OCI-LY3 (cell line): ENCODE measurements at regions not wholly inside any gene's neighbourhood (a gene's known extent, or its start where the extent isn't known, plus 50 kb on each side); places are given as distances from the start of the nearest gene placed in this dataset.

ENCODE experiments used
- H2AFZ ChIP-seq: fragments of 200-600, 300-600 bp; shearing (Covaris generic); 2 replicates; pipeline ENCODE4 v1.6.0; 2014; ENCODE audit warnings: antibody characterized with exemption, low read depth, low read length
- H3K27ac ChIP-seq: fragments of 200-600, 300-600 bp; sonication (generic); 2 replicates; pipeline ENCODE4 v1.5.1; 2014; ENCODE audit warnings: mild to moderate bottlenecking, low read length, moderate library complexity, mixed read lengths
- H3K27me3 ChIP-seq: fragments of 200-600, 300-600 bp; sonication (generic); 2 replicates; pipeline ENCODE4 v1.6.1; 2014; ENCODE audit warnings: low read depth, low read length, mixed read lengths
- H3K36me3 ChIP-seq: fragments of 200-600, 300-600 bp; sonication (generic); replicated peaks from 2 replicates; pipeline ENCODE3; 2014; ENCODE audit warnings: low read depth, low read length, mixed read lengths
- H3K4me1 ChIP-seq: fragments of 300-600, 200-600 bp; sonication (generic); 2 replicates; pipeline ENCODE4 v1.6.1; 2014; ENCODE audit warnings: low read length, mixed read lengths
- H3K4me2 ChIP-seq: fragments of 200-600, 300-600 bp; sonication (generic); 2 replicates; pipeline ENCODE4 v1.6.1; 2014; ENCODE audit warnings: low read length, mixed read lengths
- H3K4me3 ChIP-seq: fragments of 300-600, 200-600 bp; sonication (generic); 2 replicates; pipeline ENCODE4 v1.5.1; 2014; ENCODE audit warnings: antibody characterized with exemption, mild to moderate bottlenecking, low read length, moderate library complexity
- H3K79me2 ChIP-seq: fragments of 300-600, 200-600 bp; shearing (Covaris generic); 2 replicates; pipeline ENCODE4 v1.6.1; 2014; ENCODE audit warnings: mild to moderate bottlenecking, low read length, mixed read lengths
- H3K9ac ChIP-seq: fragments of 300-600, 200-600 bp; shearing (Covaris generic); 2 replicates; pipeline ENCODE4 v1.6.0; 2014; ENCODE audit warnings: mild to moderate bottlenecking, low read length, moderate library complexity
- H3K9me3 ChIP-seq: fragments of 200-600, 300-600 bp; shearing (Covaris generic); 2 replicates; pipeline ENCODE4 v1.6.1; 2014; ENCODE audit warnings: low read length, mixed read lengths; ENCODE audit not compliant: insufficient read depth
- H4K20me1 ChIP-seq: fragments of 200-600, 300-600 bp; sonication (generic); 2 replicates; pipeline ENCODE4 v1.6.1; 2016; ENCODE audit warnings: low read length, mixed read lengths; ENCODE audit not compliant: insufficient read depth
- EZH2phosphoT487 ChIP-seq: fragments of 200-600 bp; shearing (Covaris generic); IDR thresholded peaks from 2 replicates; pipeline ENCODE4 v1.6.1; 2018; ENCODE audit warnings: antibody characterized with exemption, mixed run types, low read depth
- TF ChIP-seq, protein P1 (sequence below): fragments of 200-600, 300-600 bp; sonication (generic); IDR thresholded peaks from 2 replicates; pipeline ENCODE4 v1.5.1; 2014; ENCODE audit warnings: antibody characterized with exemption, low read length, low read depth

DNA sequence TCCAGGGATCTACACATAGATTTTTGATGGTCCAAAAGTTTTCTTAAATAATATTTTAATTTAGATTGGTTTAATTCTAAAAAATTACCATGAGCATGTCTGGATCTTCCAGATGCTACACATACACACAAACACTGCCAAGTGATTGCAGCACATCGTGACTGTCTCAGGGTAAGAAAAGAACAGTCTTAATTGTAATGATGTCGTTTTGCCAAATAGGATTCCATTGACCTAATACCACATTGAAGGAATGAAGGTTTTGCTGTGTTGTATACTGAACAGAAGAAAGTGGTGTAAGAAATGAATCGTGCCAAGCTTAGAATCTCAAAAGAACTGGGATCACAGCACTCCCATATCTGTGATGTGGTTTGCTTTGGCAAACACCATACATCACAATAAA lies 633.3 kb upstream of the CAMK1G start:
- H4K20me1 ChIP-seq, result no peaks in the 10 kb centered on the region
- H3K36me3 ChIP-seq, result no peaks in the 10 kb centered on the region
- H3K4me1 ChIP-seq, result no peaks in the 10 kb centered on the region
- no peak for TF ChIP-seq EZH2phosphoT487
- TF ChIP-seq, protein P1, sequence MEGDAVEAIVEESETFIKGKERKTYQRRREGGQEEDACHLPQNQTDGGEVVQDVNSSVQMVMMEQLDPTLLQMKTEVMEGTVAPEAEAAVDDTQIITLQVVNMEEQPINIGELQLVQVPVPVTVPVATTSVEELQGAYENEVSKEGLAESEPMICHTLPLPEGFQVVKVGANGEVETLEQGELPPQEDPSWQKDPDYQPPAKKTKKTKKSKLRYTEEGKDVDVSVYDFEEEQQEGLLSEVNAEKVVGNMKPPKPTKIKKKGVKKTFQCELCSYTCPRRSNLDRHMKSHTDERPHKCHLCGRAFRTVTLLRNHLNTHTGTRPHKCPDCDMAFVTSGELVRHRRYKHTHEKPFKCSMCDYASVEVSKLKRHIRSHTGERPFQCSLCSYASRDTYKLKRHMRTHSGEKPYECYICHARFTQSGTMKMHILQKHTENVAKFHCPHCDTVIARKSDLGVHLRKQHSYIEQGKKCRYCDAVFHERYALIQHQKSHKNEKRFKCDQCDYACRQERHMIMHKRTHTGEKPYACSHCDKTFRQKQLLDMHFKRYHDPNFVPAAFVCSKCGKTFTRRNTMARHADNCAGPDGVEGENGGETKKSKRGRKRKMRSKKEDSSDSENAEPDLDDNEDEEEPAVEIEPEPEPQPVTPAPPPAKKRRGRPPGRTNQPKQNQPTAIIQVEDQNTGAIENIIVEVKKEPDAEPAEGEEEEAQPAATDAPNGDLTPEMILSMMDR, result no peak
- H3K4me3 ChIP-seq, result no peak overlapping the region
- H3K4me2 ChIP-seq, result no peak overlapping the region
- H3K9ac ChIP-seq, result no peak overlapping the region
- H3K79me2 ChIP-seq, result no peaks in the 10 kb centered on the region
- peaks cover 10% of the 10 kb centered on the region; the same call in 1 of the 2 replicates for H3K27me3 ChIP-seq
- no peak overlapping the region for H2AFZ ChIP-seq
- no peak overlapping the region for H3K27ac ChIP-seq
- no peaks in the 10 kb centered on the region for H3K9me3 ChIP-seq

DNA sequence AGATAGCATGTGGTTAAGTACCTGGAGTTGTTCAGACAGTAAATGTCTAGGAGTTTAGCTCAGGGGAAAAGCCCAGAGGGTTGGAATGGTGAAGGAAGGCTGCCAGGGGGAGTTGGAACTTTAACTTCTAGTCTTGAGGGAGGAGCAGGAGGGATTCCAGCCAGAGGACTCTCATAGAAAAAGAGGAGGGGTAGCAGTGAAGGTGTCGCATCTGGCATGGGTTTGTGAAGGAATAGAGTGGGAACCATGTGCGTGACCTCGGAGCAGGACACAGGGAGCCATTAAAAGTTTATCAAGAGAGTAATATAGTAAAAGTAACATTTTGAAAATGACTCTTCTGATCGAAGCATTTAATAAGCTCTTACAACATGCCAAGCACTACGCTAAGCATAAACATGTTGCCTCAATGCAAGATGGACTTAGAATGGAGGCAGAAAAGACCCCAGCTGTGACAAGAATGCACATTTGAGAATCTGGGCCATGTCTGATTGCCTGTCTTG lies 632.4 kb upstream of the CAMK1G start:
- Histone ChIP-seq H3K36me3 (no peaks in the 10 kb centered on the region), H3K27ac (no peak overlapping the region), H3K4me1 (no peaks in the 10 kb centered on the region), H3K79me2 (no peaks in the 10 kb centered on the region), H3K4me3 (no peak overlapping the region), H4K20me1 (no peaks in the 10 kb centered on the region), H3K9ac (no peak overlapping the region), H3K9me3 (no peaks in the 10 kb centered on the region), H3K27me3 (peaks cover 10% of the 10 kb centered on the region; the same call in 1 of the 2 replicates), H3K4me2 (no peak overlapping the region), H2AFZ (no peak overlapping the region)
- TF ChIP-seq, protein P1, result no peak
- no peak for TF ChIP-seq EZH2phosphoT487

DNA sequence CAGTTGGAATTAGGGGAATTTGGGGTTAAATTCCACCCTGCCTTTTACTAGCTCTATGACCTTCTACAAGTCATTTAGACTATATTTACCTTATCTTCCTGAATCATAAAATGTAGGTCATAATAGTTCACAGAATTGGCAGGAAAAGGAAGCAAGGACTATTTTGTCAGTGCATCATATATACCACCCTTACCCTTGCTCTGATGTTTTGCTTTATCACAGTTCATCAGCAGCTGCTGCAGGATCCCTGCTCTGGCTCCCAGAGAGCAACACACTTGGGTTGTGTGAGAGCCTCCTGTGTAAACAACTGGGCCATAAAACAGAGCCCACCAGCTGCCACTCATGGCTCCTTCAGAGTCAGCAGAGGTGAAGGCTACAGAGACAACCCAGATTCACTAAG lies 631.6 kb upstream of the CAMK1G start:
- no peaks in the 10 kb centered on the region for H3K4me1 ChIP-seq
- TF ChIP-seq EZH2phosphoT487, result no peak
- TF ChIP-seq, protein P1, result no peak
- H3K9ac ChIP-seq, result no peak overlapping the region
- H3K9me3 ChIP-seq, result no peaks in the 10 kb centered on the region
- no peak overlapping the region for H3K4me3 ChIP-seq
- peaks cover 6% of the 10 kb centered on the region; the same call in 1 of the 2 replicates for H3K27me3 ChIP-seq
- no peaks in the 10 kb centered on the region for H3K36me3 ChIP-seq
- H3K79me2 ChIP-seq, result no peaks in the 10 kb centered on the region
- H2AFZ ChIP-seq, result no peak overlapping the region
- no peaks in the 10 kb centered on the region for H4K20me1 ChIP-seq
- H3K27ac ChIP-seq, result no peak overlapping the region
- no peak overlapping the region for H3K4me2 ChIP-seq

DNA sequence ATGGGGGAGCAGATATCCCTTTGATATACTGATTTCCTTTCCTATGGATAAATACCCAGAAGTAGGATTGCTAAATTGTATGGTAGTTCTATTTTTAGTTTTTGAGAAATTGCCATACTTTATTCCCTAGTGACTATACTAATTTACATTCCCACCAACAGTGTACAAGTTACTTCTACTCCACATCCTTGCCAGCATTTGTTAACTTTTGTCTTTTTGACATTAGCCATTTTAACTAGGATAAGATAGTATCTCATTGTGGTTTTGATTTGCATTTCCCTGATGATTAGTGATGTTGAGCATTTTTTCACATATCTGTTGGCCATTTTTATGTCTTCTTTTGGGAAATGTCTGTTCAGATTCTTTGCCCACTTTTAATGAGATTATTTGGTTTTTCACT lies 620.6 kb upstream of the CAMK1G start:
- Histone ChIP-seq H3K4me2 (no peak overlapping the region), H3K36me3 (no peaks in the 10 kb centered on the region), H3K4me1 (no peaks in the 10 kb centered on the region), H3K9me3 (no peaks in the 10 kb centered on the region), H3K4me3 (no peak overlapping the region), H3K9ac (no peak overlapping the region), H3K27ac (no peak overlapping the region), H3K27me3 (no peaks in the 10 kb centered on the region; the same call in 1 of the 2 replicates), H3K79me2 (no peaks in the 10 kb centered on the region), H2AFZ (no peak overlapping the region), H4K20me1 (no peaks in the 10 kb centered on the region)
- TF ChIP-seq EZH2phosphoT487, result no peak
- TF ChIP-seq, protein P1, result no peak
